Uterus (tissue), 2 donors: ENCODE measurements at regions not wholly inside any gene's neighbourhood (a gene's known extent, or its start where the extent isn't known, plus 50 kb on each side); places are given as distances from the start of the nearest gene placed in this dataset.

Source experiments
- CTCF ChIP-seq, 4 experiments: fragments of 200-600 bp in 2 of 4; fragments of 450-650 bp in 2 of 4; sonication (generic) in 2 of 4; IDR thresholded peaks; one replicate each; pipeline ENCODE4 v1.5.1; 2016 to 2019; ENCODE audit warnings: antibody characterized with exemption in 4 of 4, mild to moderate bottlenecking in 2 of 4, moderate library complexity in 1 of 4
- POLR2A ChIP-seq, 2 donors: fragments of 450-650 bp; IDR thresholded peaks; one replicate each; pipeline ENCODE4 v1.6.1; 2016; ENCODE audit warnings: antibody characterized with exemption in 2 of 2, mild to moderate bottlenecking in 1 of 2, moderate library complexity in 1 of 2

DNA sequence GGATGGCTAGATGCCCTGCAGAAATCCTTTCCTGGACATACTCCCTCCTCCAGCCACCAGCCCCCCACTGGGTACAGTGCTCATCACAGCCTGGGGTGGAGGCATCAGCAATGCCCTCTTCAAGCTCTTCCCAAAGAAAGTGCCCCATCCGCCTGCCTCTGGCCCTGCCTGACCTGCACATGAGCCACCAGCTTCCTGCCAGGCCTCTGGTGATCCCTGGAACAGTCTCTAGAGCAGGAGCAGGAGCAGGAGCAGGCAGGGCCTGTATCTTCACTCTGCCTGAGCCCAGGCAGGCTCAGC is 54.1 kb upstream of the CAB39 start:
- TF ChIP-seq CTCF (IDR thresholded peaks at IDR 0.05) = no peak
- no peak for TF ChIP-seq POLR2A (IDR thresholded peaks at IDR 0.05)
